ENCODE measurements at regions not wholly inside any gene's neighbourhood (a gene's known extent, or its start where the extent isn't known, plus 50 kb on each side); places are given as distances from the start of the nearest gene placed in this dataset.

GRCh38 chr18:75546964-75547363 lies 119.5 kb upstream of the SMIM21 start:
- TF ChIP-seq CTCF (IDR thresholded peaks at IDR 0.05): peak; percentile 25; the same call in 1 of the 2 replicates

GRCh38 chr18:75545189-75545588 lies 117.7 kb upstream of the SMIM21 start:
- TF ChIP-seq CTCF (IDR thresholded peaks at IDR 0.05): no peak

GRCh38 chr18:75544496-75544895 lies 117.0 kb upstream of the SMIM21 start:
- TF ChIP-seq CTCF (IDR thresholded peaks at IDR 0.05): no peak

- no peak for TF ChIP-seq CTCF (IDR thresholded peaks at IDR 0.05)
Measured at GRCh38 chr18:75544051-75544481, 116.6 kb upstream of the SMIM21 start.

- TF ChIP-seq CTCF (IDR thresholded peaks at IDR 0.05): no peak
Measured at GRCh38 chr18:75538727-75539126, 111.2 kb upstream of the SMIM21 start.

- no peak for TF ChIP-seq CTCF (IDR thresholded peaks at IDR 0.05)
Measured at GRCh38 chr18:75533950-75534349, 106.4 kb upstream of the SMIM21 start.

- no peak for TF ChIP-seq CTCF (IDR thresholded peaks at IDR 0.05)
Measured at GRCh38 chr18:75533209-75533608, 105.7 kb upstream of the SMIM21 start.

- no peak for TF ChIP-seq CTCF (IDR thresholded peaks at IDR 0.05)
Measured at GRCh38 chr18:75531851-75532459, 104.5 kb upstream of the SMIM21 start.

All from LNCAP (cell line).